Mammary epithelial cell (primary cell): ENCODE measurements at regions not wholly inside any gene's neighbourhood (a gene's known extent, or its start where the extent isn't known, plus 50 kb on each side); places are given as distances from the start of the nearest gene placed in this dataset.

Experiments used
- CTCF ChIP-seq, 2 donors: IDR thresholded peaks in 1 of 2; conservative IDR thresholded peaks in 1 of 2; 2 replicates each; pipeline ENCODE4 v1.5.1; 2011 to 2012; ENCODE audit warnings: inconsistent platforms in 2 of 2, low read length in 2 of 2, mild to moderate bottlenecking in 2 of 2, control low read depth in 1 of 2, low read depth in 1 of 2; ENCODE audit not compliant: insufficient read depth in 1 of 2; ENCODE audit errors: extremely low read depth in 1 of 2
- EZH2 ChIP-seq: IDR thresholded peaks from 2 replicates; pipeline ENCODE4 v1.6.1; 2012; ENCODE audit warnings: low read length, inconsistent platforms, borderline replicate concordance

DNA sequence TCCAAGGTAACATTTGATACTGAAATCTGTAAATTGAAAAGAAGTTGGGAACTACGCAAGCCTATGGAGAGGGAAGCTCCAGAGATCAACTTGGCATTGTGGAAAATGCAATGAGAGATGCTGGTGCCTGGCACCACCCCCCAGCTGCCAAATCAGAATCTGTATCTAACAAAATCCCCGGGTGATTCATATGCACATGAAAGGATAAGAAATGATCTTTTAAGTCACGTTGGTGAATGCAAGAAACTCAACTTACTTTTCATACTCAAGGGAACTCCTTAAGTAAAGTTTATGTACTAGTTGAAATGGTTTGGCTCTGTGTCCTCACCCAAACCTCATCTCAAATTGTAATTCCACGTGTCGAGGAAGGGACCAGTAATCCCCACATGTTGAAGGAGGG lies 158.5 kb upstream of the MYO16 start:
- no peak for TF ChIP-seq EZH2
- no peak for TF ChIP-seq CTCF (conservative IDR thresholded peaks at IDR 0.05 in 1 of 2, IDR thresholded peaks at IDR 0.05 in 1 of 2; ENCODE audit: extremely low read depth in 1 of 2, insufficient read depth in 1 of 2, low read depth in 1 of 2, low read length in 2 of 2)
